Endothelial cell (in vitro differentiated cells): ENCODE measurements at regions not wholly inside any gene's neighbourhood (a gene's known extent, or its start where the extent isn't known, plus 50 kb on each side); places are given as distances from the start of the nearest gene placed in this dataset.

Experiments used
- DNase-seq: peaks from one replicate; pipeline ENCODE4 v3.0.0; 2021; ENCODE audit warnings: low spot score
- H3K27ac Mint-ChIP-seq: one replicate; pipeline ENCODE4 v1.8.0; 2021; ENCODE audit warnings: mixed read lengths, inconsistent platforms; ENCODE audit not compliant: unreplicated experiment
- H3K27me3 Mint-ChIP-seq: one replicate; pipeline ENCODE4 v1.8.0; 2021; ENCODE audit warnings: mild to moderate bottlenecking, moderate library complexity, mixed read lengths, inconsistent platforms; ENCODE audit not compliant: unreplicated experiment
- H3K36me3 Mint-ChIP-seq: one replicate; pipeline ENCODE4 v1.8.0; 2021; ENCODE audit warnings: mild to moderate bottlenecking, low read depth, mixed read lengths, inconsistent platforms; ENCODE audit not compliant: unreplicated experiment
- H3K4me1 Mint-ChIP-seq: one replicate; pipeline ENCODE4 v1.8.0; 2021; ENCODE audit warnings: mild to moderate bottlenecking, mixed read lengths, inconsistent platforms; ENCODE audit not compliant: unreplicated experiment
- H3K4me3 Mint-ChIP-seq: one replicate; pipeline ENCODE4 v1.8.0; 2021; ENCODE audit warnings: mild to moderate bottlenecking, mixed read lengths, inconsistent platforms; ENCODE audit not compliant: unreplicated experiment
- H3K9me3 Mint-ChIP-seq: one replicate; pipeline ENCODE4 v1.8.0; 2021; ENCODE audit warnings: mixed read lengths, inconsistent platforms; ENCODE audit not compliant: unreplicated experiment
- TF ChIP-seq, protein P1 (sequence below): fragments of 200-600 bp; sonication (generic); IDR thresholded peaks from one replicate; pipeline ENCODE4 v1.5.0; 2021; ENCODE audit warnings: antibody characterized with exemption; ENCODE audit not compliant: unreplicated experiment

DNA sequence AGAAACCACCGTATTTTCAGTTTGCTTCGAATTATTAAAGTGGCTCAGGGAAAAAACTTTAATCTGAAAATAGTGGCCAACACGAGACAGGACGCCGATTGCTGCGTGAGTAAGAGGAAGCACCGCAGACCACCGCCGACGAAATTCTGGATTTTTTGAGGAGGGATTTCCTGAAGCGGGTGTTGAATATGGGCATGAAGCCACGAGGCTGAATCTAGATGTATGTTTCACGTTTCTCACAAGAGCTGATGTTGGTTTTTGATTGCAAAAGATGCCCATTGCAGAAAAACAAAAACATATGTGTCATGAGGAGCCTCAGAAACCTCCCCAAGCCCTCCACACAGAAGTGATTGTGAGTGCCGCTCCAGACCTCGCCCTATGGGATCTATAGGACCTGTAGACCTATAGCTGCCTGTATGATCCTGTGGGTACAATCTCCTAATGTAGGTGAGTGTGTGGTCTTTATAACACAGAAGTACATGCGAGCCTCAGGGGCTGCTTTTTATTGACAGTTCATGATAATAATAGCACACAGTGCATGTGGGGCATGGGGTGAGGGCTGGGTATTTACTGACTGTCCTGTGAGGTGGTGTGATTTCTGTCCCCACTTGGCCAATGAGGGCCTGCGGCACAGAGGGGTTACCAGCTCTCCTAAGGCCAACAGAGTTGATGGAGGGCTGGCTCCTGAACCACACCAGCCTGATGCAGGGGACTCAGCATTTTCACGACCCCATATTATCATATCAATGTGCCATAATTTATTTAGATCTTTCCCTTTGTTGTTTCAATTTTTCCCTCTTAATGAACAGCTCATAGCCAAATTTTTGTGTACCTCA is 243.9 kb downstream of the DLL1 start:
- H3K36me3 Mint-ChIP-seq, result no peaks in the 10 kb centered on the region
- no peaks in the 10 kb centered on the region for H3K9me3 Mint-ChIP-seq
- no peak overlapping the region for H3K4me3 Mint-ChIP-seq
- TF ChIP-seq, protein P1, sequence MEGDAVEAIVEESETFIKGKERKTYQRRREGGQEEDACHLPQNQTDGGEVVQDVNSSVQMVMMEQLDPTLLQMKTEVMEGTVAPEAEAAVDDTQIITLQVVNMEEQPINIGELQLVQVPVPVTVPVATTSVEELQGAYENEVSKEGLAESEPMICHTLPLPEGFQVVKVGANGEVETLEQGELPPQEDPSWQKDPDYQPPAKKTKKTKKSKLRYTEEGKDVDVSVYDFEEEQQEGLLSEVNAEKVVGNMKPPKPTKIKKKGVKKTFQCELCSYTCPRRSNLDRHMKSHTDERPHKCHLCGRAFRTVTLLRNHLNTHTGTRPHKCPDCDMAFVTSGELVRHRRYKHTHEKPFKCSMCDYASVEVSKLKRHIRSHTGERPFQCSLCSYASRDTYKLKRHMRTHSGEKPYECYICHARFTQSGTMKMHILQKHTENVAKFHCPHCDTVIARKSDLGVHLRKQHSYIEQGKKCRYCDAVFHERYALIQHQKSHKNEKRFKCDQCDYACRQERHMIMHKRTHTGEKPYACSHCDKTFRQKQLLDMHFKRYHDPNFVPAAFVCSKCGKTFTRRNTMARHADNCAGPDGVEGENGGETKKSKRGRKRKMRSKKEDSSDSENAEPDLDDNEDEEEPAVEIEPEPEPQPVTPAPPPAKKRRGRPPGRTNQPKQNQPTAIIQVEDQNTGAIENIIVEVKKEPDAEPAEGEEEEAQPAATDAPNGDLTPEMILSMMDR, result no peak
- H3K4me1 Mint-ChIP-seq, result peaks cover 3% of the 10 kb centered on the region
- no peak for DNase-seq
- no peak overlapping the region for H3K27ac Mint-ChIP-seq
- H3K27me3 Mint-ChIP-seq, result peaks cover 17% of the 10 kb centered on the region

GRCh38 chr6:170045981-170046667 is 244.8 kb downstream of the DLL1 start:
- Mint-ChIP-seq H3K27me3 (peaks cover 14% of the 10 kb centered on the region), H3K9me3 (no peaks in the 10 kb centered on the region), H3K4me1 (peaks cover 3% of the 10 kb centered on the region), H3K36me3 (no peaks in the 10 kb centered on the region), H3K27ac (no peak overlapping the region), H3K4me3 (no peak overlapping the region)
- TF ChIP-seq, protein P1, result no peak
- DNase-seq, result no peak

- TF ChIP-seq, protein P1, result no peak
- H3K4me3 Mint-ChIP-seq, result no peak overlapping the region
- H3K27me3 Mint-ChIP-seq, result peaks cover 15% of the 10 kb centered on the region
- H3K4me1 Mint-ChIP-seq, result peaks cover 3% of the 10 kb centered on the region
- DNase-seq, result no peak
- H3K9me3 Mint-ChIP-seq, result no peaks in the 10 kb centered on the region
- no peak overlapping the region for H3K27ac Mint-ChIP-seq
- no peaks in the 10 kb centered on the region for H3K36me3 Mint-ChIP-seq
Observed at GRCh38 chr6:170045563-170045960, 245.3 kb downstream of the DLL1 start.

- no peak for DNase-seq
- Mint-ChIP-seq H3K9me3 (no peaks in the 10 kb centered on the region), H3K4me1 (peaks cover 3% of the 10 kb centered on the region), H3K4me3 (no peak overlapping the region), H3K27ac (no peak overlapping the region), H3K27me3 (peaks cover 12% of the 10 kb centered on the region), H3K36me3 (no peaks in the 10 kb centered on the region)
- TF ChIP-seq, protein P1, result no peak
Observed at GRCh38 chr6:170044836-170045562, 245.9 kb downstream of the DLL1 start.
